M059J (cell line): ENCODE measurements at regions not wholly inside any gene's neighbourhood (a gene's known extent, or its start where the extent isn't known, plus 50 kb on each side); places are given as distances from the start of the nearest gene placed in this dataset.
"Not testable (repeated sequence)": the region's sequence is repeated elsewhere in the genome, so short reads cannot be mapped to it uniquely, and the experiment has no call there.

Source experiments
- DNase-seq: peaks from one replicate; pipeline ENCODE4 v3.0.0-alpha.2; 2012; ENCODE audit warnings: low read depth

- no peak for DNase-seq
These were observed 363.0 kb downstream of the SHANK2 start for GRCh38 chr11:70889411-70889810.

GRCh38 chr11:70891844-70892380 lies 360.5 kb downstream of the SHANK2 start:
- no peak for DNase-seq

- no peak for DNase-seq
These were observed 359.5 kb downstream of the SHANK2 start for GRCh38 chr11:70892889-70893288.

GRCh38 chr11:70894566-70895365 lies 357.6 kb downstream of the SHANK2 start:
- no peak for DNase-seq

DNA sequence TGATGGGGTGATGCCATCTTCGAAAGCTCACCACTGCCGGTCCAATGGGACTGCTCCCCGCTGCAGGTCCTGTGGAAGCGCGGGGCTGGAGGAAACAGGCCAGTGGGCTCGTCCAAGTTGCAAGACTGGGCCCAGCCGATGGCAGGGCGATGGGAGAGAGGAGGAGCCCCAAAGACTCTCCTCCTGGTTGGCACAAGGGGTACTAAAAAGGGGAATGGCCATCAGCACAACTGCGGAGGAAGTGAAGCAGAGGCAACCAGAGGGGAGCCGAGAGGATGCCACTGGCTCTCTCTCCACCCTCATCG lies 357.1 kb downstream of the SHANK2 start:
- no peak for DNase-seq

DNA sequence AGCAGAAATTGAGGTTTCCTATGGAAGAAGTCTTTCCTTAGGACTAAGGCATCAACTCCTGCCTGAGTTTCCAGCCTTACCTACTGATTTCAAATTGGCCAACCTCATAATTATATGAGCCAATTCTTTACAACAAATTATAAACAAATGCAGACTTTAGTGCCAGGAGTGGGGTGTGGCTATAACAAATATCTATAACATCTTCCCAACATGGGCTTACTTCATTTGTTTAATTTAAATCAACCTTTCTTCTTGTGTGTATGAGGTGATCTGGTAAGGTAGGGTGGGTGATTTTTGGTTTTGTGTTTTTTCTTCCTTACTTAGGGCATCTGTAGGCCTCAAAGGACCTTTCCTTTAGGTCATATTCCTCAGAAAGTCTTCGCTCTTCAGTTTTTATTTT lies 354.9 kb downstream of the SHANK2 start:
- no peak for DNase-seq

GRCh38 chr11:70899616-70900015 lies 352.8 kb downstream of the SHANK2 start:
- DNase-seq = no peak

DNA sequence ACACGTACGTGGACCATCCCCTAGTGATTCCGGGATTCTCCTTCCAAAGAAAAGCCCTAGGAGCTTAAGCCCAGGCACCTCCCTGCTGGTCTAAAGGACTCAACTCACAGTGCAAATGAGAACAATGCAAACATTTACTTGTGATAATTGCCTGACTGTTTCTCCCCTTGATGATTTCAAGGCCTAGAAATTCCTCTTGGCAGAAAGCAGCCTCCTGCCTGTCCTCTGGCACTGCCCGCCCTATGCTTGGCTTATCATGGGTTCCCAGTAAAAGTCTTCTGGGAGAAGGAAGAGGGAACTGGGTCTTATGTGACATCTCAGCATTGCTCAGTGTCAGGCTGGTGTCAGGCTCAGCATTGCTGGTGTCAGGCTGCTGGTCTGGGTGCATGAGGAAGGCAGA lies 351.8 kb downstream of the SHANK2 start:
- no peak for DNase-seq

DNA sequence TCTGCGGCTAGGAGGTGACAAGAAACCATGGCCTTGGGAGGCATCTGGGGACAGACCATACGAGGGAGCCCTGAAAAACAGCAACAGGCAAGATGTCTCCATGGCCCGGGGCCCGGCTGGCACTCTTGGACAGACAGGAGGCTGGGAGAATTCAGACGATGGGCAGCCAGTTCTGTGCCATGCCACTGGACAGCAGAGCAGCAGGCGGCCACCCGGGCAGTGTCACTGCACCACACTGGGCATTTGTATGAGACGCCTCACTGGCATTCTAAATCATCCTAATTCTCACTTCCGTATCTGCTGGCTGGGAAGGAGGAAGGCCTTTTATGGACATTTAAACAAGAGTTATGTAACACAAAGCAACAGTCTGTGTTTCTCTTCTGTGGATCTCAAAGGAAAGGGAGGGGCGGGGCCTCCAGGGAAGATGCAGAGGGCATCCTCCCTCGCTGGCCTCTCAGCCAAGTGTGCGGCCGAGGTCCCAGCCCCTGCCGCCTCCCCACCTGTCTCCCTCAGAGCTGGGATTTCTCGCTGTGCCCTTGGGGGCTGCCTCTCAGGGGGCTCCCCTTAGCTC lies 350.3 kb downstream of the SHANK2 start:
- peak; percentile 3 for DNase-seq

DNA sequence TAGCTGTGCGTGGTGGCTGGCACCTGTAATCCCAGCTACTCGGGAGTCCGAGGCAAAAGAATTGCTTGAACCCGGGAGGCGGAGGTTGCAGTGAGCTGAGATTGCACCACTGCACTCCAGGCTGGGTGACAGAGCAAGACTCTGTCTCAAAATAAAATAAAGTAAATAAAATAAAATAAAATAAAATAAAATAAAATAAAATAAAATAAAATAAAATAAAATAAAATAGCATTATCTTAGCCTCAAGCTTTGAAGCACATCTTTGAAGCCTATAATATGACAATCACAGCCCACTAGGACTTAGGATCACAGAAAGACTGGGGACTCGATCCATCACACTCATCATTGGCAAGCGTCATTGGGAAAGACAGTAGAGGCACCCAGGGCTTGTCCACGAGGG lies 349.1 kb downstream of the SHANK2 start:
- DNase-seq = not testable (repeated sequence)

DNA sequence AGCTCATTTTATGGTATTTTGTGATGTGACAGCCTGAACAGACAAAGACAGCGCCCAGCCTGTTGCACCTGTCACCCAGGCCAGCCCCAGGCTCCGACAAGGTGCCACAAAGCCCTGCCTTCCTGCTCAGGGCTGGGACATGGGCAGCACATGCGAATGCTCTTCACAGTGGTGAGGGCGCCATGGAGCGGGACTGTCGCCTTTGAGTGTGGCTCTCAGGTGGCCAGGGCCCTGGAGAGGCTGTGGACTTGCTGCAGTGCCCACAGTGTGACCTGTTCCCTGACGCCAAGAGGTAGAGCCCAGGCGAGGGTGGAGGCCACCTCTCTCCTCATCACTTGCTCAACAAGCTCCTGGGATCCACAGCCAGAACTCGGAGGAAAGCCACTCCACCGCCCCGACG lies 346.3 kb downstream of the SHANK2 start:
- DNase-seq = no peak

DNA sequence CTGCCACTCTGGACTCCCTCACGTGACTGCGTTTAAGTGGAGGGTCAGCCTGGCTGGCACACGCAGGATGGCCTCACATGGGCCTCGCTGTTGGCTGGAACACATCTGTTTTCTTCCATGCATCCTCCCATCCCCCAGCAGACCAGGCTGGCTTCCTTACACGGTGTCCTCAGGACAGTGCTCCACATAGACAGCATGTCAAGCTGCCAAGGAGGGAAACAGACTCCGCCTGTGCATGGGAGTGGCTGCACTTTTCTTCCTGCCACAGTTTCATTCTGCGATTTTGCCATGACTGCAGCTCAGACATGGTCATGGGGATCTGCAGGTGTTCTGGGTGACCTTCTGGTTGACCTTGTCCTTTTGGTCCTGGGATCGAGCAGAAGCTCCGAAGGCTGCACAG lies 344.2 kb downstream of the SHANK2 start:
- DNase-seq = no peak

- no peak for DNase-seq
These were observed 341.5 kb downstream of the SHANK2 start for GRCh38 chr11:70910835-70911234.

DNA sequence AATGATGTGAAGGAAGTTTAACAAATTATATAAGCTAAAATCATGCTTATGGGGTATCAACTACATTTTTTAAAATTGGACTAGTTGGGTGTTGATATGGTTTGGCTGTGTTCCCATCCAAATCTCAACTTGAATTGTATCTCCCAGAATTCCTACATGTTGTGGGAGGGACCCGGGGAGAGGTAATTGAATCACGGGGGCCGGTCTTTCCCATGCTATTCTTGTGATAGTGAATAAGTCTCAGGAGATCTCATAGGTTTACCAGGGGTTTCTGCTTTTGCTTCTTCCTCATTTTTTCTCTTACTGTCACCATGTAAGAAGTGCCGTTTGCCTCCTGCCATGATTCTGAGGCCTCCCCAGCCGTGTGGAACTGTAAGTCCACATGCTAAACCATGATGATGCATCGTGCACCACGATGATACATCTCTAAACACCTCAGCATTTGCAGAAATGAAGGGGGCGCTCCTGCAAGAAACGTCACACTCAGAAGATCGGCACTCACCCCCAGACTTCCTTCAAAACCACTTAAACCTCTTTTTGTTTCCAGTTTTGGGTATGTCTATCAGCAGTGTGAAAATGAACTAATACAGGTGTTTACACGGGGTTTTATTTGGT lies 340.0 kb downstream of the SHANK2 start:
- DNase-seq = peak; percentile 5

GRCh38 chr11:70913715-70914231 lies 338.6 kb downstream of the SHANK2 start:
- DNase-seq = no peak

DNA sequence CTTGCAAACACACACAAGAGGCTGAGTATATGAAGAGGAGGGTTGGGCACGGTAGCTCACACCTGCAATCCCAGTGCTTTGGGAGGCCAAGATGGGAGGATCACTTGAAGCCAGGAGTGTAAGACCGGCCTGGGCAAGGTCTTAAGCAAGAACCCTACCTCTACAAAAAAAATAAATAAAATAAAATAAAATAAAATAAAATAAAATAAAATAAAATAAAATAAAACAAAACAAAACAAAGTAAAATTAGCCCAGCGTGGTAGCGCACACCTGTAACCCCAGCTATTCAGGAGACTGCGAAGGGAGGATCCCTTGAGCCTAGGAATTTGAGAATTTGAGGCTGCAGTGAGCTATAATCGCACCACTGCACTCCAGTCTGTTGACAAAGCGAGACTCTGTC lies 337.9 kb downstream of the SHANK2 start:
- DNase-seq = no peak

- no peak for DNase-seq
These were observed 337.0 kb downstream of the SHANK2 start for GRCh38 chr11:70915158-70915985.

- no peak for DNase-seq
These were observed 336.0 kb downstream of the SHANK2 start for GRCh38 chr11:70916351-70916750.

- DNase-seq = no peak
These were observed 334.1 kb downstream of the SHANK2 start for GRCh38 chr11:70918242-70918641.

- no peak for DNase-seq
These were observed 330.6 kb downstream of the SHANK2 start for GRCh38 chr11:70921804-70922203.

- no peak for DNase-seq
These were observed 328.3 kb downstream of the SHANK2 start for GRCh38 chr11:70924108-70924507.

- no peak for DNase-seq
These were observed 327.1 kb downstream of the SHANK2 start for GRCh38 chr11:70925238-70925637.
